ENCODE measurements at regions not wholly inside any gene's neighbourhood (a gene's known extent, or its start where the extent isn't known, plus 50 kb on each side); places are given as distances from the start of the nearest gene placed in this dataset.

GRCh38 chr5:115372146-115372545 is 75.7 kb upstream of the CCDC112 start:
- DNase-seq (ENCODE audit: extremely low read depth, insufficient read length) = no peak
- H3K4me3 ChIP-seq (replicated peaks; ENCODE audit: low read depth, low read length) = no peak overlapping the region
- no peaks in the 10 kb centered on the region for H3K36me3 ChIP-seq (ENCODE audit: control insufficient read depth, insufficient read depth, low read length)
- H3K27me3 ChIP-seq (replicated peaks; ENCODE audit: control insufficient read depth, insufficient read depth, low read length) = no peaks in the 10 kb centered on the region
- no peak for TF ChIP-seq CTCF (IDR thresholded peaks at IDR 0.05; ENCODE audit: insufficient read depth, low read length, poor library complexity, severe bottlenecking)

- TF ChIP-seq CTCF (IDR thresholded peaks at IDR 0.05; ENCODE audit: insufficient read depth, low read length, poor library complexity, severe bottlenecking) = no peak
- H3K4me3 ChIP-seq (replicated peaks; ENCODE audit: low read depth, low read length) = no peak overlapping the region
- no peaks in the 10 kb centered on the region for H3K36me3 ChIP-seq (ENCODE audit: control insufficient read depth, insufficient read depth, low read length)
- no peak for DNase-seq (ENCODE audit: extremely low read depth, insufficient read length)
- H3K27me3 ChIP-seq (replicated peaks; ENCODE audit: control insufficient read depth, insufficient read depth, low read length) = no peaks in the 10 kb centered on the region; the same call in 1 of the 2 replicates
These were observed 73.1 kb upstream of the CCDC112 start for GRCh38 chr5:115369430-115370144.

- H3K36me3 ChIP-seq (ENCODE audit: control insufficient read depth, insufficient read depth, low read length) = no peaks in the 10 kb centered on the region
- H3K4me3 ChIP-seq (replicated peaks; ENCODE audit: low read depth, low read length) = no peak overlapping the region
- no peak for DNase-seq (ENCODE audit: extremely low read depth, insufficient read length)
- no peak for TF ChIP-seq CTCF (IDR thresholded peaks at IDR 0.05; ENCODE audit: insufficient read depth, low read length, poor library complexity, severe bottlenecking)
- no peaks in the 10 kb centered on the region; the same call in 1 of the 2 replicates for H3K27me3 ChIP-seq (replicated peaks; ENCODE audit: control insufficient read depth, insufficient read depth, low read length)
These were observed 69.8 kb upstream of the CCDC112 start for GRCh38 chr5:115366223-115366622.

GRCh38 chr5:115363879-115364278 is 67.4 kb upstream of the CCDC112 start:
- DNase-seq (ENCODE audit: extremely low read depth, insufficient read length) = no peak
- no peaks in the 10 kb centered on the region; the same call in 1 of the 2 replicates for H3K27me3 ChIP-seq (replicated peaks; ENCODE audit: control insufficient read depth, insufficient read depth, low read length)
- no peak for TF ChIP-seq CTCF (IDR thresholded peaks at IDR 0.05; ENCODE audit: insufficient read depth, low read length, poor library complexity, severe bottlenecking)
- no peak overlapping the region for H3K4me3 ChIP-seq (replicated peaks; ENCODE audit: low read depth, low read length)
- no peaks in the 10 kb centered on the region for H3K36me3 ChIP-seq (ENCODE audit: control insufficient read depth, insufficient read depth, low read length)

- Histone ChIP-seq H3K4me3 (replicated peaks; ENCODE audit: low read depth, low read length) (no peak overlapping the region), H3K36me3 (ENCODE audit: control insufficient read depth, insufficient read depth, low read length) (no peaks in the 10 kb centered on the region), H3K27me3 (replicated peaks; ENCODE audit: control insufficient read depth, insufficient read depth, low read length) (no peaks in the 10 kb centered on the region; the same call in 1 of the 2 replicates)
- no peak for DNase-seq (ENCODE audit: extremely low read depth, insufficient read length)
- no peak for TF ChIP-seq CTCF (IDR thresholded peaks at IDR 0.05; ENCODE audit: insufficient read depth, low read length, poor library complexity, severe bottlenecking)
These were observed 63.7 kb upstream of the CCDC112 start for GRCh38 chr5:115360046-115360685.
